GM19455 (cell line): ENCODE measurements at regions not wholly inside any gene's neighbourhood (a gene's known extent, or its start where the extent isn't known, plus 50 kb on each side); places are given as distances from the start of the nearest gene placed in this dataset.

Source experiments
- ATAC-seq: cut with Tn5 transposase; IDR thresholded peaks from one replicate; pipeline ENCODE4 v1.9.1; 2021; ENCODE audit not compliant: unreplicated experiment

GRCh38 chr2:217722883-217723472 lies 279.8 kb downstream of the TNS1 start:
- no peak for ATAC-seq

GRCh38 chr2:217717646-217718045 lies 285.1 kb downstream of the TNS1 start:
- no peak for ATAC-seq

DNA sequence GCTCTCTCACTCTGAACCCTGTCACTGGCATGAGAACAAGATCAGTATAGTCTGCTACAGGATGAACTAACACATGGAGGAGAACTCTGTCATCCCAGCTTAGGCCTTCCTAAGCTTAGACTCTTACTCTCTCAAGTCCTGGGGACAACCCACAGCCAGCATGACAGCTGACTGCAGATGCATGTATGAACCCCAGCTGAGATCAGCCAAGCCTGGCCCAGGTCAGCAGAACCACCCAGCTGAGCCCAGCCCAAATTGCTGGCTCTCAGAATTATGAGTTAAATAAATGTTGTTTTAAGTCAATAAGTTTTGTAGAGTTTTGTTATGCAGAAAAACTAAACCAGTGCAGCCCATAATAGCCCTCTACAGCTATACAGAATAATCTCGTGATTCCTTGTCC lies 287.3 kb downstream of the TNS1 start:
- ATAC-seq = no peak

DNA sequence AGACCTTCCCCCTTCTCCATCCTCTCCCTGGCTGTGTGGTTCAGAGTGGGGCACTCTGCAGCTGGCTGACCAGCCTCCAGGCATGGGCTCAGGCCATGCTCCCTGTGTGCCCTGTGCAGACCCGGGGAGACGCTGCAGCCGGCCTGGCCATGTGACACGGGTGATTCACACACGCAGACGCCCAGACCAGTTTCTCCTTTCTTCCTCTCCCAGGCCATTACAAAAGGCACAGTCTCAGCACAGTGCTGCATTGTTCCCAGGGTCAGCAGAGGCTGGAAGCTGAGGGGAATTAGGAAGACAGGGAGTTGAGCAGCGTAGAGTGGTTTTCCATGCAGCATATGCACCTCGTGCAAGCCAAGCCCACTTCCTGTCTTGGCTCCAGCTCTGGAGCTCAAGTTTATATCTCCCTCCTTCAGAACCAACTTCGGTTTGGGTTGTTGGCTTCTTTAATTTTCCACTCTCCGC lies 288.5 kb downstream of the TNS1 start:
- ATAC-seq = no peak

DNA sequence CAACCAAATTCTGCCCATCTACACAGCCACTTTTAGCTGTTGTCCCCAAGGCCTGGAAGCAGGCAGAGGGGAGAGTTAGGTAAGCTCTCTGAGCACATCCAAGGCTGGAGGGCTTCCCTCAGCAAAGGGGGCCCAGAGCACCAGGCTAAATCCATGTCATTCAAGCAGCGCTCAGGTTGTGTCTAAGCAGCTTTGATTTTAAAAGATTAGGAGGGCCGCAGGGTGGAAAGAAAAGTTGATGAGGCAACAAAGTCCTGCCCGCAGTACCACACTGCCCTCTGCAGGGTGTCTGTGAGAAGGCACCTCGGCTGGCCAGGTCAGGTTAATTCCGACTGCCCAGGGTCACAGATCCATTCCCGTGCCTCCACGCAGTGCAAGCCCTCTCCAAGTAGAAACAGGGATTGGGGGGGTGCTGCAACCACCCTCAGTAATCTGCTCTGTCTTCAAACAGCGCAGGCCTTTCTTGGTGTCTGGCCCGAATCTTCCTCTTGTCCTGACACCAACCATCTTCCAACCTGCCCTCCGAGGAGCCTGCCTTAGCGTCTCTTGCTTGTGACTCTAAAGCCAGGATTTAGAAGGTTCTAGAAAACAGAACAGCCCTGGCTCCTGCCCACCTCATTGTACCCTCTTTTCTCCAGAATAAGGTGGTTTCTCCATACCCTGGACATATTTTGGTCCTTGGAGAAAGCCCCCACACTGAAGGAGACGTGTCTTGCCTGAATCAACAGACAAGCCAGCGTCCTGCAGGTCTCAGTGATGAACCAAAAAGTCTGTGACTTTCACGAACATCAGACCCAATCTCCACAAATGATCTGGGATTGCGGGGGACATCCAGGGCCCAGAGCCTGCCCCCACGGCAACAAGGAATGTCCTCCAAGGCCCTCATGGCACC lies 289.2 kb downstream of the TNS1 start:
- no peak for ATAC-seq

- no peak for ATAC-seq
Observed at GRCh38 chr2:217712431-217712830, 290.4 kb downstream of the TNS1 start.

DNA sequence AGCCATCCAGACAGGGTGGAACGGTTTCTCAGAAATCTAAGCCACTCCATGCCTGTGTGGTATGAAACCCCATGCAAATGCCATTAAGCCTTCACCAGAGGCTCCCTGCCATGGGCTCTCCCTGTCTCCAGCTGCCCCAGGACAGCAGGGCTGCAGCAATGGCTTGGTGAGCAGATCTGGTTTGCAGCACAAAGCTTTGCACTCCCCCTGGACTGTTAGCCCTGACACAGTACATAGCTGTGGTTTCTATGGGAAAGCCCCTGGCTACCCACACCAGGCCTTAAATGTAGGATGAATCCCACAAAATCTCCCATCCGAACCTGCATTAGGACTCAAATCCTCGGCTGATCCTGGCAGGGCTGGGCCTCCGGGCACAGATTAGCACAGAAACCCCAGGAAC lies 291.6 kb downstream of the TNS1 start:
- no peak for ATAC-seq

- no peak for ATAC-seq
Observed at GRCh38 chr2:217710211-217710765, 292.5 kb downstream of the TNS1 start.

DNA sequence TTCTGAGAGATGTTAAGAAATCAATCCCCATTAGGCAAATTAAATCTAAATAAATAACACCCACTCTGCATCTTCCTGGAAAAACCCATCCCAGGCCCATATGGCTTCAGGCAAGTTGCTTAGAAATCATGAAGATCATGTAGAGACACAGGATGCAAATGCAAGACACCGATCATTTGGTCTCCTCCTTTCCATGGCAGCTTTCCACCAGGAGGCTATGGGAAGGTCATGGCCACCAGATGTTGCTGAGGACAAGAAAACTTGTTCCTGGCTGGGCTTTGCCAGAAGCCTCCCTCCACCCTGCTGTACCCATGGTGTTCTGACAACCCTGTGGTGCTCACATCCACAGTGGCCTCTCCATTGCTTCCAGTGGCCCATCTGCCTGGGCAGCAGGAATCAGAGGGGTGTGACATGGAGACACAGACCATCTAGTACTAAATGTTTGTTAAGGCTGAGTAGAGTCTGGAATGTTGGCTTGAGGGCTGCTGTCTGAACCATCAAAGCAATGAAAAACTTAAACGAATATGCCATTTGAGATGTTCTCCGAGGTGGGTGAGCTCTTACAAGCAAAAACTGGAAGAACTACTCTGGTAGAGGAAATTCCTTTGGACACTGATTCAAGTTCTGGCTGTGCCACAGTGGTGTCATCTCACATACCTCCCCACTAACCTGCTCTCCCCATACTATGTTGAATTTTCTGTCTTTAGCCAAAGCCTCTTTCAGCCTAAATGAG lies 293.2 kb downstream of the TNS1 start:
- no peak for ATAC-seq

- no peak for ATAC-seq
Observed at GRCh38 chr2:217707131-217707611, 295.6 kb downstream of the TNS1 start.

- no peak for ATAC-seq
Observed at GRCh38 chr2:217706513-217706912, 296.3 kb downstream of the TNS1 start.

GRCh38 chr2:217706095-217706494 lies 296.7 kb downstream of the TNS1 start:
- no peak for ATAC-seq

DNA sequence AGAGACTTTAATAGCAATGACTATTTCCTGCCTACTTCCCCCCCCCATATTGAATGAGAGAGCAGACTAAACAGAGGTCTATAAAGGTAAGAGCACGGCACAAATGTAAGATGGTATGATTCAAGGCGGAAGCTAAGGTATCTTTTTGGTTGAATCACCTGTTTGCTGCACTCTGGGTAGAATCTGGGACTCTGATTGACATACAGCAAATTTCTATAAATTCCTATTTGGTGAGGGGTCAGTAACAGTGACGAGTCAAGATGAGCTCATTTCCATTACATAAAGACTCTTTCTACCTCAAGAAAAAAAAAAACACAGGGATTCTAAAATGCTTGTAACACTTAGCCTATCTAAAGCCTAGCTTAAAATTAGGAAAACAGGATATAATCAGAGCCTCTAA lies 297.3 kb downstream of the TNS1 start:
- ATAC-seq = no peak

DNA sequence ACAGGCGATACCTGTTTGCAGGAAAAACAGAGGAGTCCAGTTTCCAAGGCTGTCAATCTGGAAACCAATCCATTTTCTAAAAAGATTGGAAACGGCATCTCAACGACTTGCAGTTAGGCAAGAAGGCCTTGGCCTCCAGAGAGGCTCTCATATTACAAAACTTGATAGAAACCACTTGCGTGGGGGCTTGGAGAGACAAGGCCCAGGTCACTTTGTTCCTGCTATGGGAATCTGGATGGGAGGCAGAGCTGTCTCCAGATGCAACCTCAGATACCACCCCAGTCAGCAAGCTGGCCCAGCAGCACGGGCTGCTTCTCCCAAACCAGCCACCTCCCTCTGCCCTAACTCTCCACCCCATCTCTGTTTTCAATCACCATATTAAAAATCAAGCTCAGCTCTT lies 298.8 kb downstream of the TNS1 start:
- no peak for ATAC-seq

GRCh38 chr2:217703102-217703501 lies 299.7 kb downstream of the TNS1 start:
- no peak for ATAC-seq

GRCh38 chr2:217701622-217702021 lies 301.2 kb downstream of the TNS1 start:
- no peak for ATAC-seq

DNA sequence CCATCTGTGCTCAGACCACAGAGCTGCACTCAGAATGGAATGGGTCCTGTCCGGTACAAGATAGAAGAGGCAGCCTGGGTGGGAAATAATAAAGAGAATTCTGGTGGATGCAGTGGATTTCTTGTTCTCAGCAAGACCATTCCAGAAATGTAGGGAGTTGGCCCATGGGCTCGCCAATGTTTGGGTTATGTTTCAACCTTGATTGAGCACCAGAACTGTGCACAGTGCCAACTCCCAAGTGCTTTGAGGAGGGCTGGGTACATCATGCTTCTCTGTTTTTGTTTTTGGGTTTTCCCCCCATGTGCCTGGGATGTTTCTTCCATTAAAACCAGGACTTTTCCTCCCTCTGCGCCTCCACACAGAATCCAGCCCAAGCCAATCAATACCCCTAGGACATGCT lies 304.1 kb downstream of the TNS1 start:
- no peak for ATAC-seq

GRCh38 chr2:217695033-217695520 lies 307.7 kb downstream of the TNS1 start:
- no peak for ATAC-seq

DNA sequence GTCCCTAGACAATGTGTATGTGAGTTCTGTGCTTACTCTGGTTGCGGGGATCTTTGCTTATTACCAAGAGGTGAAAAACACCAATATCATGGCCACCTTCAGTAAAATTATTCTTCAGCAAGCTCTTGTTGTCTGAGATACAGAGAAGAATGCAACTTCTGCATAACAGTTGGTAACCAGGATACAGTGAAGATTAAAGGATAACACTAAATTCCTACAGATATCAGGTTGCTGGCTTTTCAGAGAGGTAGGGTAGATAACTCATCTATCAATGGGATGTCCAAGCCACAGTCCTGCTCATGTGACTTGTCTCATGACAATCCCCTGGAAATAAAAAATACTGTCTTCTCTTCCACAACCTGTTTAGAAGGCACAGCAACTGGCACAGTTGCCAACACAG lies 308.5 kb downstream of the TNS1 start:
- ATAC-seq = no peak

- no peak for ATAC-seq
Observed at GRCh38 chr2:217693363-217693762, 309.4 kb downstream of the TNS1 start.
